Endothelial cell of umbilical vein (primary cell): ENCODE measurements at regions not wholly inside any gene's neighbourhood (a gene's known extent, or its start where the extent isn't known, plus 50 kb on each side); places are given as distances from the start of the nearest gene placed in this dataset.

Experiments used
- FOS ChIP-seq: IDR thresholded peaks from 2 replicates; pipeline ENCODE4 v1.6.1; 2011; ENCODE audit warnings: mild to moderate bottlenecking, low read length, moderate library complexity, borderline replicate concordance; ENCODE audit not compliant: insufficient read depth
- POLR2AphosphoS5 ChIP-seq: IDR thresholded peaks from 2 replicates; pipeline ENCODE4 v1.6.1; 2012; ENCODE audit warnings: low read depth, mild to moderate bottlenecking, control low read depth, low read length, moderate library complexity; ENCODE audit not compliant: insufficient read depth
- TF ChIP-seq, protein P1 (sequence below), 2 donors: IDR thresholded peaks; 1 replicate in 1 of 2; 2 replicates in 1 of 2; pipeline ENCODE4 v1.5.1; 2011; ENCODE audit warnings: low read length in 2 of 2, mild to moderate bottlenecking in 2 of 2, moderate library complexity in 2 of 2, control low read depth in 1 of 2, inconsistent platforms in 1 of 2, low read depth in 1 of 2; ENCODE audit not compliant: insufficient read depth in 1 of 2; ENCODE audit errors: extremely low read depth in 1 of 2

DNA sequence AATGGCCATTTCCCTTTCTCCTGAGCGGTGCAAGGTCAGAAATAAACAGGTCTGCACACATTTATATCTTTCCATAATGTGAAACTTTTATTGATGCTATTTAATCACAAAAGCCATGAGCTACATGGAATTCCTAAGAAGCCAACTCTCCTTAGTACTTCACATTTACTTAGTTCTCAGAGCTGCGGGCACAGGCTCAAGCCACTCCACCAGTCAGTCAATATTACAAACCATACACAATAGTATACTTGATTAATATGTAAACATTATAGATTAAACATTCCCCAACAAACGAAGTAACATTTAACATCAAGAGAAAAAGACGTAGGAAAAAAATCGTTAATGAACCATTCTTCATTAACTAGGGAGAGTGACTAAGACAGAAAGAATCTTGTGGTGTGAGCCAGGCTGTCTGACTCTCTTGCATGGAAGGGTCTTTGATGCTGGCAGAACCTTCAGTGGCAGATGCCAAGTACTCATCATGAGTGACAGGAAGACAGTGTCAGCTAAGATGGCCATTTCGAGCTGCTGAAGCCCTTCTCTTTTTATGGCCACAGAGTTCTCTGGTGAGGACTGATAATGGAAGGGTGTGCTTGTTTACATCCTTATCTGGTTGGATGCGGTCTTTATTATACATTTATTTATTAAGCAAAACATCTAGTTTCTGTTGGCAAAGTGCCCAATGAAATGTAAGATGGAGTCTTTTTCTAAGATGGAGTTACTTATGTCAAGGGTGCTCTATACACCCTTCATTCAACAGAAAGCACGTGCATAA, 115.5 kb upstream of the TUT7 start:
- TF ChIP-seq, protein P1, sequence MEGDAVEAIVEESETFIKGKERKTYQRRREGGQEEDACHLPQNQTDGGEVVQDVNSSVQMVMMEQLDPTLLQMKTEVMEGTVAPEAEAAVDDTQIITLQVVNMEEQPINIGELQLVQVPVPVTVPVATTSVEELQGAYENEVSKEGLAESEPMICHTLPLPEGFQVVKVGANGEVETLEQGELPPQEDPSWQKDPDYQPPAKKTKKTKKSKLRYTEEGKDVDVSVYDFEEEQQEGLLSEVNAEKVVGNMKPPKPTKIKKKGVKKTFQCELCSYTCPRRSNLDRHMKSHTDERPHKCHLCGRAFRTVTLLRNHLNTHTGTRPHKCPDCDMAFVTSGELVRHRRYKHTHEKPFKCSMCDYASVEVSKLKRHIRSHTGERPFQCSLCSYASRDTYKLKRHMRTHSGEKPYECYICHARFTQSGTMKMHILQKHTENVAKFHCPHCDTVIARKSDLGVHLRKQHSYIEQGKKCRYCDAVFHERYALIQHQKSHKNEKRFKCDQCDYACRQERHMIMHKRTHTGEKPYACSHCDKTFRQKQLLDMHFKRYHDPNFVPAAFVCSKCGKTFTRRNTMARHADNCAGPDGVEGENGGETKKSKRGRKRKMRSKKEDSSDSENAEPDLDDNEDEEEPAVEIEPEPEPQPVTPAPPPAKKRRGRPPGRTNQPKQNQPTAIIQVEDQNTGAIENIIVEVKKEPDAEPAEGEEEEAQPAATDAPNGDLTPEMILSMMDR (IDR thresholded peaks at IDR 0.05; ENCODE audit: extremely low read depth in 1 of 2, insufficient read depth in 1 of 2, low read depth in 1 of 2, low read length in 2 of 2) = no peak
- TF ChIP-seq FOS (no peak), POLR2AphosphoS5 (no peak)
